ENCODE measurements at regions not wholly inside any gene's neighbourhood (a gene's known extent, or its start where the extent isn't known, plus 50 kb on each side); places are given as distances from the start of the nearest gene placed in this dataset.

GRCh38 chr11:70843906-70844305 lies 408.5 kb downstream of the SHANK2 start:
- no peak for DNase-seq (ENCODE audit: low spot score)

GRCh38 chr11:70844387-70844786 lies 408.0 kb downstream of the SHANK2 start:
- DNase-seq (ENCODE audit: low spot score): no peak

GRCh38 chr11:70845591-70846041 lies 406.8 kb downstream of the SHANK2 start:
- no peak for DNase-seq (ENCODE audit: low spot score)

- no peak for DNase-seq (ENCODE audit: low spot score)
Measured at GRCh38 chr11:70846781-70847655, 405.4 kb downstream of the SHANK2 start.

- no peak for DNase-seq (ENCODE audit: low spot score)
Measured at GRCh38 chr11:70848243-70848750, 404.1 kb downstream of the SHANK2 start.

- DNase-seq (ENCODE audit: low spot score): no peak
Measured at GRCh38 chr11:70849031-70849430, 403.3 kb downstream of the SHANK2 start.

GRCh38 chr11:70851308-70851707 lies 401.1 kb downstream of the SHANK2 start:
- DNase-seq (ENCODE audit: low spot score): no peak

GRCh38 chr11:70851907-70852306 lies 400.5 kb downstream of the SHANK2 start:
- no peak for DNase-seq (ENCODE audit: low spot score)

GRCh38 chr11:70853068-70853769 lies 399.2 kb downstream of the SHANK2 start:
- DNase-seq (ENCODE audit: low spot score): no peak

- DNase-seq (ENCODE audit: low spot score): no peak
Measured at GRCh38 chr11:70853770-70854108, 398.6 kb downstream of the SHANK2 start.

- DNase-seq (ENCODE audit: low spot score): no peak
Measured at GRCh38 chr11:70854201-70854600, 398.2 kb downstream of the SHANK2 start.

GRCh38 chr11:70854901-70855556 lies 397.3 kb downstream of the SHANK2 start:
- DNase-seq (ENCODE audit: low spot score): no peak

- no peak for DNase-seq (ENCODE audit: low spot score)
Measured at GRCh38 chr11:70857894-70858293, 394.5 kb downstream of the SHANK2 start.

- no peak for DNase-seq (ENCODE audit: low spot score)
Measured at GRCh38 chr11:70859180-70859579, 393.2 kb downstream of the SHANK2 start.

- DNase-seq (ENCODE audit: low spot score): no peak
Measured at GRCh38 chr11:70860888-70861287, 391.5 kb downstream of the SHANK2 start.

GRCh38 chr11:70861559-70861958 lies 390.8 kb downstream of the SHANK2 start:
- DNase-seq (ENCODE audit: low spot score): no peak

GRCh38 chr11:70862093-70862492 lies 390.3 kb downstream of the SHANK2 start:
- DNase-seq (ENCODE audit: low spot score): no peak

GRCh38 chr11:70863186-70863585 lies 389.2 kb downstream of the SHANK2 start:
- DNase-seq (ENCODE audit: low spot score): no peak

GRCh38 chr11:70863993-70864392 lies 388.4 kb downstream of the SHANK2 start:
- no peak for DNase-seq (ENCODE audit: low spot score)

- DNase-seq (ENCODE audit: low spot score): no peak
Measured at GRCh38 chr11:70865356-70865755, 387.0 kb downstream of the SHANK2 start.

GRCh38 chr11:70866834-70867233 lies 385.5 kb downstream of the SHANK2 start:
- no peak for DNase-seq (ENCODE audit: low spot score)

Measured in umbilical cord (tissue), 1 donor.